ENCODE measurements at regions not wholly inside any gene's neighbourhood (a gene's known extent, or its start where the extent isn't known, plus 50 kb on each side); places are given as distances from the start of the nearest gene placed in this dataset.
"Not testable (repeated sequence)": the region's sequence is repeated elsewhere in the genome, so short reads cannot be mapped to it uniquely, and the experiment has no call there.

GRCh38 chr17:68141050-68141449, 105.5 kb downstream of the KPNA2 start:
- no peak for DNase-seq (ENCODE audit: low read depth)

- no peak for DNase-seq (ENCODE audit: low read depth)
Measured at GRCh38 chr17:68142595-68142994, 105.2 kb upstream of the AMZ2 start.

GRCh38 chr17:68143425-68143824, 104.4 kb upstream of the AMZ2 start:
- DNase-seq (ENCODE audit: low read depth): no peak

GRCh38 chr17:68145088-68145487, 102.8 kb upstream of the AMZ2 start:
- no peak for DNase-seq (ENCODE audit: low read depth)

GRCh38 chr17:68148936-68149335, 98.9 kb upstream of the AMZ2 start:
- DNase-seq (ENCODE audit: low read depth): no peak

- DNase-seq (ENCODE audit: low read depth): no peak
Measured at GRCh38 chr17:68152161-68152571, 95.7 kb upstream of the AMZ2 start.

- DNase-seq (ENCODE audit: low read depth): no peak
Measured at GRCh38 chr17:68155692-68156091, 92.2 kb upstream of the AMZ2 start.

GRCh38 chr17:68161644-68162428, 86.0 kb upstream of the AMZ2 start:
- peak; percentile 29 for DNase-seq (ENCODE audit: low read depth)

- not testable (repeated sequence) for DNase-seq (ENCODE audit: low read depth)
Measured at GRCh38 chr17:68168273-68169164, 79.3 kb upstream of the AMZ2 start.

GRCh38 chr17:68169165-68169821, 78.5 kb upstream of the AMZ2 start:
- DNase-seq (ENCODE audit: low read depth): peak; percentile 27

GRCh38 chr17:68169840-68170239, 78.0 kb upstream of the AMZ2 start:
- no peak for DNase-seq (ENCODE audit: low read depth)

GRCh38 chr17:68170246-68170645, 77.6 kb upstream of the AMZ2 start:
- no peak for DNase-seq (ENCODE audit: low read depth)

- DNase-seq (ENCODE audit: low read depth): peak; percentile 49
Measured at GRCh38 chr17:68172461-68172954, 75.3 kb upstream of the AMZ2 start.

GRCh38 chr17:68175416-68175815, 72.4 kb upstream of the AMZ2 start:
- no peak for DNase-seq (ENCODE audit: low read depth)

GRCh38 chr17:68175905-68176304, 71.9 kb upstream of the AMZ2 start:
- DNase-seq (ENCODE audit: low read depth): no peak

- DNase-seq (ENCODE audit: low read depth): no peak
Measured at GRCh38 chr17:68176718-68177117, 71.1 kb upstream of the AMZ2 start.

- DNase-seq (ENCODE audit: low read depth): no peak
Measured at GRCh38 chr17:68178831-68179230, 69.0 kb upstream of the AMZ2 start.

- DNase-seq (ENCODE audit: low read depth): no peak
Measured at GRCh38 chr17:68179236-68179925, 68.5 kb upstream of the AMZ2 start.

GRCh38 chr17:68179926-68180285, 67.9 kb upstream of the AMZ2 start:
- DNase-seq (ENCODE audit: low read depth): no peak

GRCh38 chr17:68182011-68182306, 65.9 kb upstream of the AMZ2 start:
- no peak for DNase-seq (ENCODE audit: low read depth)

- DNase-seq (ENCODE audit: low read depth): no peak
Measured at GRCh38 chr17:68182940-68183551, 64.8 kb upstream of the AMZ2 start.
